GM21381 (cell line): ENCODE measurements at regions not wholly inside any gene's neighbourhood (a gene's known extent, or its start where the extent isn't known, plus 50 kb on each side); places are given as distances from the start of the nearest gene placed in this dataset.

Experiments used
- ATAC-seq: cut with Tn5 transposase; IDR thresholded peaks from one replicate; pipeline ENCODE4 v1.9.1; 2021; ENCODE audit warnings: mild to moderate bottlenecking, moderate library complexity; ENCODE audit not compliant: unreplicated experiment

DNA sequence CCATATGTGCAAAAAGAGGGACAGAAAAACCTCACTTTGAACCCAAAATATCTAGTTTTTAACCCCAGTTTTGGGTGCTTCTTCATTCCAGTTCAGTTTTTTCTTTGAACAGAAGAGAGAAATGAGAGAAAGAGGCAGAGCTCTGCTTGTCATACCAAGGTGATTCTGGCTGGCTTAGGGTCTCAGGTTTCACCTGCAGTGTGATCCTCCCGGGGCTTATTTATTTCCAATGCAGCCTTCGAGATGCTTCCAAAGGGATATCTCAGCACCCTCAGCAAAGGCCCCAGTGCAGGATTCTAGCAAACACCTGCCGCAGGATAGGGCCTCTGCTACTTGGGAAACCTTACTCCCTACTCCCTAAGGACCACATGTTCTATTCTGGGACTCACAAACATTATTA lies 131.3 kb downstream of the WDR11 start:
- ATAC-seq: no peak

DNA sequence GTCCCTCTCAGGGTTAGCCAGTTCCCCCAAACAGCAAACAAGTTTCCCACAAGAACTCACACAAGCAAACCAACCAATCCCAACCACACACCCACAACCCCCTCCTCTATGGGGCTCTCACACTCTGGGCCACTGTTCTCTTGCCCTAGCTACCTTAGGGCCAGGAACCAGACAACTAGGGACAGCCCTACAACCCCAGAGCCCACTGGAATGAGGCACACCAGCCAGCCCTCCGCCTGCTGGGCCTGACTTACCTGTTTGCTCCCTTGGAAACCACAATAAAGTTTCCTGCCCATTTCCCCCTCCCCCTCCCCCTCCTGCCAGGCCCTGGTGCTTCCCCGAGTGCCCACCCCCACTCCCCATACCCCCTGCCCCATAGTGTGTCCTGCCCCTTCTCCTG lies 132.6 kb downstream of the WDR11 start:
- ATAC-seq: no peak

DNA sequence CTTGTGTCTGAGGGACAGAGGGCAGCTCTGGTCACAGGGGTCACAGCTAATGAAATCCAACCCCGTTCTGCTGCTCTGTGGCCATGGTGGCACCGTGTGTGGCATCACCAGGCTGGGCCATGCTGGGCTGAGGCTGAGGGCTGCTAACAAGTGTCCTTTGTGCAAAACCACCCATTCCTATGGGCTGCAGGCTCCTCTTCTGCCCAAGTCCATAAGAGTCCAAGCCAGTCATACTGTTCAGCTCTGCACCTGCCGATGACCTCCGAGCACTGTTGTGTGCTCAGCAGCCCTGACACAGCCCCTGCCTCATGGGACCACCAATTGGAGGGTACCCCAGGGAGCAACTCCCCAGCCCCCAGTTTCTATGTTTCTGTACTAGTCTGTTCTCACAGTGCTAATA lies 133.1 kb downstream of the WDR11 start:
- no peak for ATAC-seq

GRCh38 chr10:120987359-120987758 lies 136.2 kb downstream of the WDR11 start:
- ATAC-seq: no peak

- ATAC-seq: no peak
These were observed 137.6 kb downstream of the WDR11 start for GRCh38 chr10:120988751-120989150.

- ATAC-seq: no peak
These were observed 138.1 kb downstream of the WDR11 start for GRCh38 chr10:120989279-120989678.

- no peak for ATAC-seq
These were observed 138.9 kb downstream of the WDR11 start for GRCh38 chr10:120989996-120990598.

DNA sequence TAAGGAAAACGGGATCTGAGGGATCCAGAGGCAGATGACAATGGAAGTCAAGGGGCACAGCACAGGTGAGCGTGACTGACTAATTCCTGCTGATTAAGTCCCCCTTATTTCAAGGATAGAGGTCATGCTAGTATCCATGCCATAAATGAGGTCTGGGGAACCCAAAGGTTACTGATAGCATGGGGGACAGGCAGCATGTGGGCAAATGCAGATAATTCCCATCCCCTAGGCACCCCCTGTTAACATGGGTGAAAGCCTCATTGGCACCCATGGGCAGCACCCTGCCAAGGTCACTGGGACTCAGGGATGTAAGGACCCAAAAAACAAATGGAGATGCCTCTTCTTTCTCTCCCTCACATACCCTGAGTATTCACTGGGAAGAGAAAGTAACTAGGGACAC lies 139.7 kb downstream of the WDR11 start:
- no peak for ATAC-seq

GRCh38 chr10:120993089-120993488 lies 141.9 kb downstream of the WDR11 start:
- ATAC-seq: no peak

DNA sequence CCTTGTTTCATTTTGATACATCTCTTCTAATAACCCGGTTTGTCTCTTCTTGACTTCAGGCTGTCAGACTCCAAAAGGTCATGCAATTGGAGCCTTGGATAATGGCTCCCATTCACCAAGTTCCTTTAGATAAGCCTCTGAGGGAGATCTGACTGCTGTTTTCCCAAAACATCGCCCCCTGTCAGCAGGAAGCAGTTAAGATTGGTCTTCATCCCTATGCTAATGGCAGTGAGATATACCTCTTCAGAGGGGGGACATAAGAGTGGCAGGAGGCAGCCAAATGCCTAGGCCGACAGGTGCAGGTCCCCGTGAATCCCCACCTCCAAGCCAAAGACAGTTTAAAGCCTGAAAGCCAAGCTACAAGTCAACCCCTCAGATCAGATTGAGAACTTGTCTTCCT lies 144.6 kb downstream of the WDR11 start:
- ATAC-seq: no peak

DNA sequence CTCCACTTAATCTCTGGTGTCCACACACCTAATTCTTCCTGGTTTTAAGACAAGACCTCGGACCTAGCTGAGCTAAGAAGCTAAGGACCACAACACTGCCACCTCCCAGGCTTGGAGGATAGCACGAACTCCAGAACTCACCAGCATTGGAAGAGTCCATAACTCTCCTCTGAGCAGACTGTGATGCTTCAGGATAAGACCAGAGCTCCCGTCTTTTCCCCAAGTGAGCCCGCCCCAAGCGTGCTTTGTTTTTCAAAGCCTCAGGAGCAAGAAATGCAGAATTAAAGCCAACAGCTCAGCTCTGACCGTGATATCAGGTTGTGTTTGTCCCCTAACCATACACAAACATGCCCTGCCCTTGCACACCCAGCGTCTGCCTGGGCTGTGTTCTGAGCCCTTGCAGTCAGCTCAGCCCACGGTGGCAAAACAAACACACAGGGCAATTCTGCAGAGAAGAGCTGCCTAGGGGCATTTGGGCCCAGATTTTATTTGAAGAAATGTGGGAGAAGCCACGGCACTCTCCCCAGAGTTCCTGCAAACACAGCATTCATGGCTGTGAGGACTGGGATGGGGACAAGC lies 145.4 kb downstream of the WDR11 start:
- ATAC-seq: no peak

GRCh38 chr10:120997313-120997712 lies 146.2 kb downstream of the WDR11 start:
- ATAC-seq: no peak

DNA sequence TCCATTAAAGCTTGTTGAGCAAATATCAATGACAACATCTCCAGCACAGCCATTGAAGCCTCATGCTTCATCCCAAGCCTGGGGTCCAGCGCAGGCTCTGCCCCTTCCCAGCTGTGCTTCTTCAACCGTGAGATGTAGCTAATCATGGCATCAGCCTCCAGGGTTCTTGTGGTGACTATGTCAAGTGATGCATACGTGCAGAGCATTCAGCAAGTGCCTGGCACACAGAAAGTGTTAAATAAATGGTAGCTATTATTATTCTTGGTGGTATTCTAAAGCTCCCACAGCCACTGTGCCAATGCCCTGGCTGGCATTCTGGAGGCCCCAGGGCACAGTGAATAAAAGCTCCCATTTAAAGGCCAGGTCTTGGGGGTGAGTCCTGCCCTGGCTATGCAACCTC lies 146.6 kb downstream of the WDR11 start:
- ATAC-seq: no peak

DNA sequence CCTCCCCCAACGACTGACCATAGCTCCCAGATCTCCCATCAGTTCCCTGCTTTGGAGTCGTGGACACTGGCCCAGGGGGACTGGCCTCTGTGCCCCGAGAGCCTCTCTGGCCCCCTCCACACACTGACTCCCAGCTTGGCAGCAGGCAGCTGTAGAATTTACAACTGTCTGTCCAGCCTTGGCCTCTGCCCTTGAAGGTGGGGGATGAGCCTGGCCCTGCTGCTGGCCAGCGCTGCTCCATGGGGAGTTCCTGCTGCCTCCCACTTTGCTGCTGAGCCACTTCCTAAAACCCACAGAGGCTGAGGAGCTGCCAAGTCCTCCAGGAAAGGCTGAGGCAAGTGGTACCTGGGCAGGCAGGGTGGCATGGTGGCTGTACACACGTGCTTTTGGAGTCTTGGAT lies 147.1 kb downstream of the WDR11 start:
- no peak for ATAC-seq

DNA sequence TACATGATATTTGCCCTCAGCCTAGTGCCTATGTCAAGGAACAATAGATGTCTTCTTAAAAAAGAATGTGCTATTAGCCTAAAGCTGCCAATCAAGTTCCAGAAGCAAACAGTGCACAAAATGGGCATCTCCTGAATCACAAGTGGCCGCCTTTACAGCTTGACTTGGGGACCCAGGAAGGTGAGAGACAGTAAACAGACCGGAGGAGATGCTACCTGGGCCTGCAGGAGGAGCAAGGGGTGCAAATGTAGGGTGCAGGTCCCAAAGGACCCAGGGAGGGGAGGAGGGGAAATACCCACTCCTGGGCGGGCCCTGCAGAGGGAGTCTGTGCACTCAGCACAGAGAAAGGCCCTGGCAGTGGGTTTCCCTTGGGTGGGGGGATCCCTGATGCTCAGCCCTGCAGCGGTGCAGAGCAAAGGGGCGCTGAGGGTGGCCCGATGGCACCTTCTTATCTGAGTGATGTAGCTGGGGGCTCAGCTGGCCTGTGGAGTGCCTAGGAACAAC lies 147.7 kb downstream of the WDR11 start:
- no peak for ATAC-seq

GRCh38 chr10:120999868-121000267 lies 148.7 kb downstream of the WDR11 start:
- ATAC-seq: no peak

DNA sequence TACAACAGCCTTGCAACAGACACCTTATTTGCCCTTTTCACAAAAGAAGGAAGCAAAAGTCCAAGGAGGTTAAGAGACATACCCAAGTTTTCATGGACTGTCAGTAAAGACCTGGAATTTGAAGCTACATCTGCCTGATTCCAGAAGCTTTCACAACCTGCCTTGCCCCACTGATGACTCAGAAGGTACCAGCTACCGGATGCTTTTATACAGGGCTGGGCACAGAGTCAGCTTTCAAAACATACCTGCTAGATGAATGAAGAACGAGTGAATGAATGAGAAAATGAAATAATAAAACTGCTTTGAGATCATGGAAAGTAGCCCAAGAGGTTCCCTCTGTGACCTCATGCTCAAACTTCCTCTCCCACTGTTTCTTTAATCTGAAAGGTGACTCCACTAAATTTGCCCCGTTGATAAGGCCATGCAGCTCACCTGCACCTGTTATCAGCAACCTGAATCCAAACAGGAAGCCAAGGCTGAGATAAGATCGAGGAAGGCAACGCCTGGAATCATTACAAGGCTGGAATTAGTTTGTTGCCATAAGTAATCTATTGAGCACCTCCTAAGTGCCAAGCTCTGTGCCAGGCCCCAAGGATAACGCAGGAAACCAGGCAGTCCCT lies 151.5 kb downstream of the WDR11 start:
- no peak for ATAC-seq

GRCh38 chr10:121005948-121006587 lies 154.9 kb downstream of the WDR11 start:
- no peak for ATAC-seq

- no peak for ATAC-seq
These were observed 156.1 kb downstream of the WDR11 start for GRCh38 chr10:121007264-121007663.

DNA sequence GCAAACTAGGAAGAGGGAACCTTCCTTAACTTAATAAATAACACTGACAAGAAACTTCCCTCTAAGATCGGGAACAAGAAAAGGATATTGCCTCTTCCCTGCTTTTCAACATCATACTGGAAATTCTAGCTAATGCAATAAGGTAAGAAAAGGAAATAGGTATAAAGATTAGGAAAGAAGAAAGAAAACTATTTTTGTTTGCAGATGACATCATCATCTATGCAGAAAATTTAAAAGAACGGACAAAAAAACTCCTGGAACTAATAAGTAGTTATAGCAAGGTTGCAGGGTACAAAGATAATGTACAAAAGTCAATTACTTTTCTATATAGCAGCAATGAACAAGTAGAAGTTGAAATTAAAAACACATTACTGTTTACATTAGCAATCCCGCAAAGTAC lies 164.8 kb downstream of the WDR11 start:
- ATAC-seq: no peak

- no peak for ATAC-seq
These were observed 173.9 kb downstream of the WDR11 start for GRCh38 chr10:121024905-121025584.
